Lower lobe of right lung (tissue), 2 donors: ENCODE measurements at regions not wholly inside any gene's neighbourhood (a gene's known extent, or its start where the extent isn't known, plus 50 kb on each side); places are given as distances from the start of the nearest gene placed in this dataset.

Experiments
- ATAC-seq, 2 donors: fragments of 200-7000 bp; cut with Tn5 transposase; one replicate each; pipeline ENCODE4 v1.9.1; 2020 to 2022; ENCODE audit warnings: mild to moderate bottlenecking in 2 of 2, moderate library complexity in 2 of 2
- DNase-seq: peaks from one replicate; pipeline ENCODE4 v3.0.0-alpha.2; 2020
- H3K27ac ChIP-seq: fragments of 200-600 bp; one replicate; pipeline ENCODE4 v1.8.0; 2022
- H3K27me3 ChIP-seq: fragments of 200-600 bp; one replicate; pipeline ENCODE4 v1.8.0; 2022; ENCODE audit warnings: low read depth
- H3K36me3 ChIP-seq: fragments of 200-600 bp; one replicate; pipeline ENCODE4 v1.8.0; 2022; ENCODE audit warnings: mild to moderate bottlenecking
- H3K4me1 ChIP-seq: fragments of 200-600 bp; one replicate; pipeline ENCODE4 v1.8.0; 2022
- H3K4me3 ChIP-seq: fragments of 200-600 bp; one replicate; pipeline ENCODE4 v1.8.0; 2022; ENCODE audit warnings: mild to moderate bottlenecking
- H3K9me3 ChIP-seq: fragments of 200-600 bp; one replicate; pipeline ENCODE4 v1.8.0; 2022
- CTCF ChIP-seq: fragments of 200-600 bp; IDR thresholded peaks from one replicate; pipeline ENCODE4 v1.8.0; 2022; ENCODE audit warnings: antibody characterized with exemption, mild to moderate bottlenecking
- intact Hi-C: fragments of 100-400 bp; cut with DNase I; formaldehyde crosslinking; loops from one replicate; pipeline ENCODE4 v1.11.0; 2022
- donor health status: DM: no; HTN: yes; CAD: no; lungs with severe emphysema.

- no peak overlapping the region for H3K27ac ChIP-seq
- no peaks in the 10 kb centered on the region for H3K36me3 ChIP-seq
Observed at GRCh38 chr1:59141267-59141863, 155.5 kb upstream of the FGGY start.

GRCh38 chr1:59142311-59143132 lies 154.4 kb upstream of the FGGY start:
- Histone ChIP-seq H3K36me3 (no peaks in the 10 kb centered on the region), H3K4me3 (no peak overlapping the region), H3K27ac (peak overlapping the region; percentile 15), H3K4me1 (peaks cover 34% of the 10 kb centered on the region), H3K27me3 (no peaks in the 10 kb centered on the region), H3K9me3 (no peaks in the 10 kb centered on the region)
- TF ChIP-seq CTCF, result no peak
- intact Hi-C loops, result no loop called here
- ATAC-seq (no peak), DNase-seq (no peak)

More at GRCh38 chr1:59141267-59141863, 155.5 kb upstream of the FGGY start:
- no peaks in the 10 kb centered on the region for H3K9me3 ChIP-seq
- intact Hi-C loops, result no loop called here
- peaks cover 31% of the 10 kb centered on the region for H3K4me1 ChIP-seq
- DNase-seq, result no peak
- no peak overlapping the region for H3K4me3 ChIP-seq
- H3K27me3 ChIP-seq, result no peaks in the 10 kb centered on the region
- no peak for TF ChIP-seq CTCF
- no peak for ATAC-seq

GRCh38 chr1:59143133-59143487 lies 153.8 kb upstream of the FGGY start:
- H3K36me3 ChIP-seq, result no peaks in the 10 kb centered on the region
- TF ChIP-seq CTCF, result no peak
- H3K4me1 ChIP-seq, result peaks cover 34% of the 10 kb centered on the region
- ATAC-seq, result peak; percentile 52
- no peak for DNase-seq
- intact Hi-C loops, result no loop called here
- H3K9me3 ChIP-seq, result no peaks in the 10 kb centered on the region
- peak overlapping the region; percentile 15 for H3K27ac ChIP-seq
- no peak overlapping the region for H3K4me3 ChIP-seq
- no peaks in the 10 kb centered on the region for H3K27me3 ChIP-seq

GRCh38 chr1:59143811-59144210 lies 153.1 kb upstream of the FGGY start:
- H3K27ac ChIP-seq, result no peak overlapping the region
- H3K9me3 ChIP-seq, result no peaks in the 10 kb centered on the region
- no peaks in the 10 kb centered on the region for H3K36me3 ChIP-seq
- ATAC-seq, result no peak
- no peak for DNase-seq
- intact Hi-C loops, result no loop called here
- H3K4me1 ChIP-seq, result peaks cover 30% of the 10 kb centered on the region
- no peaks in the 10 kb centered on the region for H3K27me3 ChIP-seq
- no peak overlapping the region for H3K4me3 ChIP-seq
- no peak for TF ChIP-seq CTCF

GRCh38 chr1:59144959-59145358 lies 151.9 kb upstream of the FGGY start:
- Histone ChIP-seq H3K9me3 (no peaks in the 10 kb centered on the region), H3K27ac (no peak overlapping the region), H3K4me1 (peaks cover 29% of the 10 kb centered on the region), H3K4me3 (no peak overlapping the region), H3K27me3 (no peaks in the 10 kb centered on the region), H3K36me3 (no peaks in the 10 kb centered on the region)
- intact Hi-C loops, result no loop called here
- DNase-seq (no peak), ATAC-seq (no peak)
- TF ChIP-seq CTCF, result no peak
